Astrocyte of the spinal cord (primary cell): ENCODE measurements at regions not wholly inside any gene's neighbourhood (a gene's known extent, or its start where the extent isn't known, plus 50 kb on each side); places are given as distances from the start of the nearest gene placed in this dataset.

Experiments used
- DNase-seq: peaks from one replicate; pipeline ENCODE4 v3.0.0; 2011; ENCODE audit warnings: low read depth, low spot score
- H3K4me3 ChIP-seq: 2 replicates; pipeline ENCODE4 v1.5.1; 2011; ENCODE audit warnings: low read depth, mild to moderate bottlenecking, low read length, moderate library complexity
- CTCF ChIP-seq: IDR thresholded peaks from 2 replicates; pipeline ENCODE4 v1.5.1; 2012; ENCODE audit warnings: low read depth, mild to moderate bottlenecking, low read length, inconsistent platforms
- in situ Hi-C: cut with HindIII; loops from 2 replicates; pipeline ENCODE4 v1.10.0; 2017; ENCODE audit warnings: low sequenced_read_pairs

- in situ Hi-C loops: no loop called here
- H3K4me3 ChIP-seq: no peak overlapping the region
- TF ChIP-seq CTCF: no peak
- DNase-seq: no peak
Observed at GRCh38 chr10:131728286-131729228, 172.3 kb upstream of the PPP2R2D start.

- no peak for TF ChIP-seq CTCF
- in situ Hi-C loops: no loop called here
- DNase-seq: no peak
- no peak overlapping the region for H3K4me3 ChIP-seq
Observed at GRCh38 chr10:131729361-131729760, 171.4 kb upstream of the PPP2R2D start.

DNA sequence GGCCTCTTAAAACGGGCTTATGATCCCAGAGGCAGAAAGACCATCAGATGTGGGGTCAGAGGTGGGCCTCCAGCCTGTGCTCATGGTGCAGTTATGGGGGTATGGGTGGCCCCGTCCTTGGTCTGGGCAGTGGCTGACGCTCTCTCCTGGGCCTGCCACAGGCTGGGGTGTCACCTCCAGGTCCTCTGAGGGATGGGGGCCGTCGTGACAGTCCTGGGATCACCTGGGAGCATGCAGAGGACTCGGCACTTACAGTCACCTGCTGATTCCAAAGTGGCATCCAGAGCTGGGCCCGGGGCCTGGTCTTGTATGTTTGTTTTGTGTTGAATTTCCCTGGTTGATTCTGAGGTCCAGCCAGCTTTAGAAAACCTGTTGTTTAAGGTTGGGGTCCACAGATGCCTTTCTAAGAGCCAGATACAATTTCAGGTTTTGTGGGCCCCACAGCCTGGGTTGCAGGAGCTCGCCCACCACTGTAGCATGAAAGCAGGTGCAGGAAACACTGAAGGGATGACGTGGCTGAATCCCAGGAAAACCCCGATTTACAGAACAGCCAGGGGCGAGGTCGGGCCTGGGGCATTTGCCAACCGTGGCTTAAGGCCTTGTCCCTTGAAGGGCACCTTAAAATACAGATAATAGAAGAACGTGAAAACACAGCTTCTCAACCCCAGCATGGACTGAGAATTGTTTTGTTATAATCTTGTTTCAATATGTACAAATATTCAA is 170.7 kb upstream of the PPP2R2D start:
- no peak for DNase-seq
- H3K4me3 ChIP-seq: no peak overlapping the region
- no peak for TF ChIP-seq CTCF
- in situ Hi-C loops: no loop called here

GRCh38 chr10:131730771-131731497 is 169.9 kb upstream of the PPP2R2D start:
- no peak for DNase-seq
- H3K4me3 ChIP-seq: no peak overlapping the region
- in situ Hi-C loops: no loop called here
- TF ChIP-seq CTCF: no peak

DNA sequence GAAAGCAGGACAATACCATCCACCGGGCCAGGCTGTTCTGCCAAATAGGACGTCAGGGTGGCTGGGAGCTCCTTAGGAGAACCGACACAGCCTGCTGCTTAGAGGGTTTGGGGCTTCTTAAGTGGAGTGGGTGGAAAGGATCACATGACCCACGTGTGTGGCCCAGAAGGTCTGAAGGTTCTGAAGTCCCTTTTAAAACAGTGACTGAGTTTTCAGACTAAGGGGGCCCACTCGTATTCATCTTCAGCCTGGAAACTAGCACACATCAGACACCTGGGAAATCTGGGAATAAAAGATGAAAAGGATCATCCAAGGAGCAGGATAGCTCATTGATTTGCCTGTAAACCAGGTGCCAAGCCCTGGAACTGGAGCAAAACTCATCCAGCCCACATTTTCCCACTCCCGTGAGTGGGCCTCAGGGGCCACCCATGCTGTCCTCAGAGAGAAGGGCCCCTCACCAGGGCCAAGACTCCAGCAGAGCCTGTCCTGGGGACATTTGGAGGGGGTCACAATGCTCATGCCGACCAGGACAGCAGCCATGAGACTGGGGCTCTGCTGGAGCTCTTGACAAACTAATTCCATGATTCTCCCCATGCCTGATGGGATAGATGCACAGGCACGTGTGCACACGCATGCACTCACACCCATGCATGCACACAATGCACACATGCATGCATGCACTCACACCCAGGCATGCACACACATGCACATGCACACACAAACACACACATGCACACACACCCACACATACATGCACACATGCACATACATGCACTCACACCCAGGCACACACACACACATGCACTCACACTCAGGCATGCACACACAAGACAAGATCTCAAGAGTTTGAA is 168.8 kb upstream of the PPP2R2D start:
- no peak overlapping the region for H3K4me3 ChIP-seq
- no peak for TF ChIP-seq CTCF
- in situ Hi-C loops: no loop called here
- DNase-seq: no peak
